Cerebellar cortex (tissue), 1 donor: ENCODE measurements at regions not wholly inside any gene's neighbourhood (a gene's known extent, or its start where the extent isn't known, plus 50 kb on each side); places are given as distances from the start of the nearest gene placed in this dataset.

Experiments
- DNase-seq: peaks from one replicate; pipeline ENCODE4 v3.0.0-alpha.2; 2015; ENCODE audit warnings: low spot score

GRCh38 chr22:49094858-49095257 lies 732.8 kb downstream of the BRD1 start:
- DNase-seq, result no peak

DNA sequence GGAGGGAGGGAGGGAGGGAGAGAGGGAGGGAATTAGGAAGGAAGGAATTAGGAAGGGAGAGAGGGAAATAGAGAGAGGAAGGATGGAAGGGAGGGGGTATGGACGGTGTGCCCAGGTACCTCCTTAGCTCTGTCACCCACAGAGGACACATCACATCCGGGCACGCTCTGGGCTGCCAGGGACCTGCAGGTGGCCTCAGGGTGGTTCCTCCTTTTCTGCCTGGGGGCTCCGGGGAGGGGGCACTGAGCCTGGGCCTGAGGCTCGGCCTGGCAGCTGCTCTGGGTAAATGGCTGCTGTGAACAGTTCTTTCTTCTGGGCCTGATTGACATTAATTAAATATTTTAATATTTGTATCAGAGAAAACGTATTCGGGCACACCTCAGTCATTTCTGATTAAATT lies 733.5 kb downstream of the BRD1 start:
- no peak for DNase-seq

DNA sequence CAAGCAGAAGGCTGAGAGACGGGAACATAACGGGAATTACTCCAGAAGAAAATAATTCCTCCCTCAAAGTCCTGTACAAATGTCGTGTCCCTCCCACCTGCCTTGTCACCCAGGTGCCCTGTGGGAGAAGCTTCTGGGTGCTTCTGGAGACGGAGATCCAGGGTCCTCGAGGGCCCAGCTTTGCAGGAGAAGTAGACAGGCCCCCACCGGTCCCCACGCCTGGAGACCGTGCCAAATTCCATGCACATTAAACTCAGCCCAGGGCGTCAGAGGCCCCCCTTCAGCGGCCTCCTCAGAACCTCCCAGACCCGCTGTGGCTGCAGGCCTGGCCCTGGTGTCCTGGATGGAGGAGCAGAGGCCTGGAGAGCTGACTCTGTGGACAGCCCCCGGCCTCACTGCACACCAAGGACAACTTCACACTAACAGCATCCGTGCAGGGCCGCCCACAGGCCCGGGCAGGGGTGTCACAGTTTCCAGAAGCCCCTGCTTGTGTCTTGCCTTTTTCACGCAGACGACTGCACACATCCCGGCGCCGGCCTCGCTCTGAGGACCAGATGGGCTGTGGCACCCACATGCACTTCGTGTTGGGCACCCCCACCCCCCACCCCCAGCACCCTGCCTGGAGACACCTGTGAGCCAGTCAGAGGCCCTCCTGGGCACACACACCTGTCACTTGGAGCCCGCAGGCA lies 734.3 kb downstream of the BRD1 start:
- DNase-seq, result no peak

- no peak for DNase-seq
Observed at GRCh38 chr22:49092716-49093115, 735.0 kb downstream of the BRD1 start.

DNA sequence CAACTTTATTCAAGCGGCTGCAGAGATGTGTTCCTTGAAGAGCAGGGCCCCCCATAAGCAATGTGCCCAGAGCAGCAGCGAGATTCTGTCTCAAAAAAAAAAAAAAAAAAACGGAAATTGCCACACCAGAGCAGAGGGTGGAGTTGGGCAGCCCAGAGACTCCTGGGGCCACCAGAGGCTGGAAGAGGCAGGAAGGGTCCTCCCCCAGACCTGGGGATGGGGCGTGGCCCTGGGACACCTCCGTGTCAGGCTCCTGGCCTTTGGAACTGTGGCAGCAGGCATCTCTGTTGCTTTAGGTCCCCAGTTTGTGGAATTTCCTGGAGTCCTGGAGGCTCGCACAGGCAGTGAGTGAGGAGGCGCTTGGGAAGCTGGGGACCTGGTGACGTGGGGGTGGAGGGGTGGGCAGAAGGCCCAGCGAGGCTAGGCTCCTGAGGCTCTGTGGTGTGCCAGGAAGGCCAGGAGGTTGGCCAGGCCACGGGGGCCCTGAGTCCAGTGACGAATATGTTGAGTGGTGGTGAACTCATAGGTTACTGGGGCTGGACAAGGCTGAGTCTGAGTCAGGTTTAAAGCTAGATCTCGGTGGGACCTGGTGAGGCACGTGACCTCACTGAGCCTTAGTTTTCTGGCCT lies 735.6 kb downstream of the BRD1 start:
- no peak for DNase-seq

DNA sequence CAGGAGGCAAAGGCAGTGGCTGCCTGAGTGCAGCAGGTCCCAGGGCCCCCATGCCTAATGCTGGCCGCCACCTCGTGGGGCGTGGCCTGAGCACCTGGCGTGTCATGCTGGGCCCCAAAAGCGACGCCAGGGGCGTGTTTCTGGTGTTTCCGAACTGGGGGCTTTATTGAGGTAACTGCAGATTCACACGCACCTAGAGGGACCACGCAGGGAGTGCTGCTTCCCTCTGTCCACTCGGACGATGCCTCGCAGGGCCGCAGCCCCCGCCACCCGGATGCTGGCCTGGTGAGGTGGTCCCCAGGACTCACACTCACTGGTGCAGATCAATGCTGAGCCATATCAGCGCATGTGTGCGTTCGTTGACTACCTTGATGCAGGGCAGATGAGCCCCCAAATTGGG lies 736.2 kb downstream of the BRD1 start:
- no peak for DNase-seq

GRCh38 chr22:49090853-49091135 lies 736.9 kb downstream of the BRD1 start:
- no peak for DNase-seq

GRCh38 chr22:49090061-49090852 lies 737.4 kb downstream of the BRD1 start:
- no peak for DNase-seq

DNA sequence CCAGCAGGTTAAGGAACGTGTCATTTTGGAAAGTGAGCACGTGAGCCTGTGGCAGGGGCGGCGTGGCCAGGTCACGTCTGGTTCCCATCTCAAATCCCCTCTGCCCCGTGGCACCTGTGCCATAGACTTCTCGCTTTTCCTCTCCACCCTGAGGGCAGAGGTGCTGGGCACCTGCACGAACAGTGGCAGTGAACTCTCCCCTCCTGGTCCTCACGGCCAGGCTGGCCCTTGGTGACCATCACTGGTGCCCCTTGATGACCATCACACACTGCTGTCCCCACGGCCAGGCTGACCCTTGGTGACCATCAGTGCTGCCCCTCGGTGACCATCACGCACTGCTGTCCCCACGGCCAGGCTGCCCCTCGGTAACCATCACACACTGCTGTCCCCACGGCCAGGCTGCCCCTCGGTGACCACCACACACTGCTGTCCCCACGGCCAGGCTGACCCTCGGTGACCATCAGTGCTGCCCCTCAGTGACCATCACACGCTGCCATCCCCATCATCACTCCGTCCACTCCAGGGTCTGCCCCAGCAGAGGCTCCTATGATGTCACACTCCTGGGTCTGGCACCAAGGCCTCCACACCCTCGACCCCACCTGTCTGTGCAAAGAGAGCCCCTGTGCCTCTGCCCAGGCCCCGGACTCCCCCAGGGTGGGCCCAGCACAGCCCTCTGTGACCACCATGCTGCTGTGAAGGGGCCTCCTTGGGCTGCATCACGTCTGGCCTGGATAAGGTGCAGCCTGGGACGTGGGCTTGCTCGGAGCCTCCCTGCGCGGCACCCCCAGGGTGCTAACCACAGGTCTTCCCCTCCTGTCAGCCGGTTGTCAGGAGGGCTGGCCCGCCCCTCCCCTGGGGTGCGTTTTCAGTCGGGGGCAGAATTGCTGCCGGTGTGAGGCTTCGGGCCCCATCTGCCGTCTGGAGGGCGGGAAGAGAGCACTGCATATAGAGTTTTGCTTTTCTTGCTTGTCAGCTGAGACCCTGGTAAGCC lies 738.6 kb downstream of the BRD1 start:
- no peak for DNase-seq

DNA sequence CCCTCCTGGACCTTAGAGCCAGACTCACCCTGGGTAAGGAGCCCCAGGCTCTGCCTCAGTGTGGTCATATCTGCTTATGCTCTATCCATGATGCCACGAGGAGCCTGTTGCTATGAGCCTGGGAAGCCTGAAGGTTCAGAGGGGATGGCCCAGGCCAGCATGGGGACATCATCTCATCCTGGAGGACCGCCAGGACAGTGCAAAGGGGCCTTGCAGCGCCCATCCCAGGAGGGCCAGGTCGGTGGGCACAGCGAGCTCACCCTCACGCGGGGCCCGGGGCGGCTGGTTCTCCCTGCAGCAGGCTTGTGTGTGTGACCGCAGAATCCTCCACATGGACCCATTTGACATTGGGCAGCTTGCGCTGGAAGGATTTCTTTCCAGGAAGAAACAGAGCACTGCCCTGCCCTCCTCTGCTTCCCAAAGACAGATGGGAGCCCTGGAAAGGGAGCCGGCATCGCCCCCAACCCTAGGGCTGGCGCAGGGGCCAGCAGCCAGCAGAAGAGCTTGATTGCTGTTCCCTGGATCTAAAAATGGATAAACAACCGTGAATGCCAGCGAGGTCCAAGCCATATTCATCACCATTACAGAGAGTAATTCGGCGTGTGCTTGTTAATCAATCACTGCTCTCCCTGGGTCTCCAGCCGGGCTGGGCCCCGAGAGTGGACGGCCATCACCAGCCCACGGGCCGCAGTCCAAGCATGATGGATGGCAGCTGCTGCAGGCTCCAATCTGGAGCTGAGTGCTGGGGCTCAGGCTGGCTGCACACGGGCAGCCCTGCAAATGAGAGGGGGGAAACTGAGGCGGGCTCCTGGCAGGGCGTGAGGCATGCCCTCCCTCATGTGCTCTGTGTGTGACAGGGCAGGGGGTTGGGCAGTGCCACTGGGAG lies 739.7 kb downstream of the BRD1 start:
- no peak for DNase-seq

GRCh38 chr22:49087198-49087597 lies 740.5 kb downstream of the BRD1 start:
- DNase-seq, result peak; percentile 3

- no peak for DNase-seq
Observed at GRCh38 chr22:49086606-49087157, 741.0 kb downstream of the BRD1 start.

DNA sequence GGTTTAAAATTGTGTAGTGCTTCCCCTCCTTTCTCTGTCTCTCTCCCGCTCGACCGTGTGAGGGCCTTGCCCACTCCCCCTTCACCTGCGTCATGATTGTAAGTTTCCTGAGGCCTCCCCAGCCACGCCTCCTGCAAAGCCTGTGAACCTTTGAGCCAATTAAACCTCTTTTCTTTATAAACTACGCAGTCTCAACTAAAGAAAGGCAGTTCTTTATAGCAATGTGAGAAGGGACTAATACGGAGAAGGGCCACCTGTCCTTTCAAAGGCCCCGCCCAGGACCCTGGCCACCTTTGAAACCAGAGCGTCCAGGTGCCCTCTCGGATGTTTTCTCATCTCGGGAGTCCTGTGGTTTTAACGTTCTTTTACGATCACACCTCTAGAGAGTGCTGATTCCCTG lies 741.5 kb downstream of the BRD1 start:
- no peak for DNase-seq

- no peak for DNase-seq
Observed at GRCh38 chr22:49084206-49084605, 743.5 kb downstream of the BRD1 start.

DNA sequence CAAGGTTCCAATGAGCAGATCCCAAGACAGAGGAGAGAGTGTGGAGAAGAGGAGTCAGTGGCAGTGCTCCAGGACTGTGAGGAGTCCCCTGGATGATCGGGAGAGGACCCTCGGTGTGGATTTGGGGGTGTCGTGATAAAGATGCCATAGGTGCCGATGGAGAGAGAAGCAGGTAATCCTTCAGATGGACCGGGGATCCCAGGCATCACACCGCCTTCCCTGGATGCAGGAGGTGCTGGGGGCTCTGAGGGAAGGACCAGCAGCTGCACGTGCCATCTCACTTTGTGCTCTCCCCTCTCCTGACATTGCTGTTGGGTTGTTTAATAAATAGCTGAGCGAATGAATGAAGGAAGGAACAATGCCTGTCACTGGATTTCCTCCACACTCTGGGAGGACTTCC lies 744.1 kb downstream of the BRD1 start:
- DNase-seq, result no peak

GRCh38 chr22:49082451-49082850 lies 745.2 kb downstream of the BRD1 start:
- no peak for DNase-seq

DNA sequence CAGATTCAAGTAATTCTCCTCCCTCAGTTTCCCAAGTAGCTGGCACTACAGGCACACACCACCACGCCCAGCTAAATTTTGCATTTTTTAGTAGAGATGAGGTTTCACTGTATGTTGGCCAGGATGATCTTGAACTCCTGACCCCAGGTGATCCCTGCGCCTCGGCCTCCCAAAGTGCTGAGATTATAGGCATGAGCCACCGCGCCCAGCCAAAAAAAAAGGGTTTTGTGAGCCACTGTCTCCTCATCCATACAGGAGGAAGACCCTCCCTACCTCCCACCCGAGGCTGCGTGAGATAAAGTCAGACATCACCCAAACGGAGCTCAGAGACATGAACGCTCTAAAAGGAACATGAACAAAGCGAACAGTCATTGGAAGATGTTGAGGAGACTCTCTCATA lies 745.7 kb downstream of the BRD1 start:
- DNase-seq, result no peak

DNA sequence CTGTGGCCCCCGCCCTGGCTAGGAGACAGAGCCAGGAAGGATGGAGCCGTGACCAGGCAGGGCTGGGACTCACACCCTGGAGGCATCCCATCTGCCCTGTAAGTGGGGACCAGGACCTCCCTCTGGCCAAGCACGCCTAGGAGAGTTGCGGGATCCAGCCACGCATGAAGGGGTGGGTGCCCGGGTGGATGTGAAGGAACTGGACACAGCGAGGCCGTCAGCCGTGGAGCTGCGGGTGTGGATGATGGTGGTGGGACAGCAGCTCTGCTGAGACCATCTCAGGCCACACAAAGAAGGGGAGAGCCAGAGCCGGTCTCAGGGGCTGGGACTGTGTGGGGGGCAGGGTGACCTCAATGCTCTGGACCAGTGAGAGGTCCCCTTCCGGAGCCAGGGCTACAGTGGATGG lies 746.4 kb downstream of the BRD1 start:
- DNase-seq, result no peak

DNA sequence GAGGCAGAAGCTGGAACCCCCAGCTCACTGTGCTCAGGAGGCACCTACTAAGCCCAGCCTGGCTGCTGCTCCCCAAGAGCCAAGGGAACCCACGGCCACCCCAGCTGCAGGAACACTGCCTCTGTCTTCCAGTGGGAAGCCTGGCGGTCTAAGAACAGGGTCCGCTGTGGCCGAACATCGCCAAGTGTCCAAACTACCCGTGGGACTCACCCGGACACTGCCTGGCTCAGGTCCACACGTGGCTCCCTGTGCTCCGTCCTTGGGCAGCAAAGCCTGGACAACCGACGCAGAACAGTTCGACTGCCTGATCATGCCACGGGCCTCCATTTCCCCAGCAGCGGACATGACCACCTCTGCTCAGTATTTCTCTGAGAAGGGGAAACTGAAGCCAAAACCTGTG lies 747.0 kb downstream of the BRD1 start:
- no peak for DNase-seq

DNA sequence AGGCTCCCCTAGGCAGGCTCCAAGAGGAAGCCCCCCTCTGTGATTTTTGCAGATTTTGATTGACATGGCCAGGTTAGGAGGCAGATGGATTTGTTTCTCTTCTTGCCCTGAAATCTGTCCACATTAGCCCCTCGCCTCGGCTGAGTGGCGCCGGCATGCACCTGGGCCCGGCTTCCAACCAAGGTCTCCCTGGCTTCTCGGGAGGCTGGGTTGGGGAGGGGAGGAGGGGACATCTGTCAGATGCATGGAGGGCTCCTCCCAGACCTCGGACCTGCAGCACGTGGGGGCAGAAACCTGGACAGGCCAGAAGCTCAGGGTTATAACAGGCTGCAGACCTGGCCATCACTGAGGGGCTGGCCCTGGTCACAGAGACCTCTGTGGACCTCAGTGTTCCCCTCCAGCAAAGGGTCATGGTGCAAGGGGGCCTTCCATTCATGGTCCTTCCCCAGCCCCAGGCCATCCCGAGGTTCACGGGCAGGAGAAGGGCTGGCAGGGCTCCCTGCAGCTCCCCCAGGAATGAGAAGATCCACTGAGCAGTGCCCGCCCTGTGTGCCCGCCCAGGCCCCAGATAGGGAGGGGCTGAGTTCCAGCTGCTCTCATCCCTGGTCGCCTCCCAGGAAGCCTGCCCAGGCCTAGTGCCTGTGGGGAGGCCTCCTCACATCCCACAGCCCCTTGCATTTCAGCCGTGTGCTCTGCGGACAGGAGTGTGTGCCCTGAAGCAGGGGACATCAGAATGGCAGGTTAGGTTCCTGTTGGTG lies 747.8 kb downstream of the BRD1 start:
- DNase-seq, result no peak
